GM21619 (cell line): ENCODE measurements at regions not wholly inside any gene's neighbourhood (a gene's known extent, or its start where the extent isn't known, plus 50 kb on each side); places are given as distances from the start of the nearest gene placed in this dataset.
"Not testable (repeated sequence)": the region's sequence is repeated elsewhere in the genome, so short reads cannot be mapped to it uniquely, and the experiment has no call there.

Experiments used
- ATAC-seq: cut with Tn5 transposase; IDR thresholded peaks from one replicate; pipeline ENCODE4 v1.9.1; 2021; ENCODE audit not compliant: unreplicated experiment

- no peak for ATAC-seq
Observed at GRCh38 chr5:126280343-126280742, 142.9 kb upstream of the GRAMD2B start.

GRCh38 chr5:126280846-126281245 is 142.4 kb upstream of the GRAMD2B start:
- ATAC-seq, result no peak

GRCh38 chr5:126284977-126285696 is 138.1 kb upstream of the GRAMD2B start:
- ATAC-seq, result no peak

DNA sequence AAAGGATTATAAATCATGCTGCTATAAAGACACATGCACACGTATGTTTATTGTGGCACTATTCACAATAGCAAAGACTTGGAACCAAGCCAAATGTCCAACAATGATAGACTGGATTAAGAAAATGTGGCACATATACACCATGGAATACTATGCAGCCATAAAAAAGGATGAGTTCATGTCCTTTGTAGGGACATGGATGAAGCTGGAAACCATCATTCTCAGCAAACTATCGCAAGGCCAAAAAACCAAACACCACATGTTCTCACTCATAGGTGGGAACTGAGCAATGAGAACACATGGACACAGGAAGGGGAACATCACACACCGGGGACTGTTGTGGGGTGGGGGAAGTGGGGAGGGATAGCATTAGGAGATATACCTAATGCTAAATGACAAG is 127.1 kb upstream of the GRAMD2B start:
- not testable (repeated sequence) for ATAC-seq

DNA sequence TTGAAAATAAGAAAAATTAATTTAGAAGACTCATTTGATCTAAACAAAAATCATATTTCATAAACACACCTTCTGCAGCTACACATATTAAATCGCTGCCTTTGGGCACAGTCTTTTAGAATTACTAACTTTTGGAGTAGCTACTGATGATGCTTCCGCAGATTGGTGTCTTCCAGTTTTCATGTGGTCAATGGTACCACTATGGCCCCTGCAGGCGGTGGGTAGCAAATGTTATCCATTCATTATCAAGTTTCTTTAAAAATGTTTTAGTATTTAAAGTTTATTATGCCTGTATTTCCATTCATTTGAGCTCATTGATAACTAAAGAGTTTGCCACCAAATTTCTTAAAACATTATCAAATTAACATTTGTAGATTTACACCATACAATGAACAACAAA is 122.9 kb upstream of the GRAMD2B start:
- no peak for ATAC-seq

DNA sequence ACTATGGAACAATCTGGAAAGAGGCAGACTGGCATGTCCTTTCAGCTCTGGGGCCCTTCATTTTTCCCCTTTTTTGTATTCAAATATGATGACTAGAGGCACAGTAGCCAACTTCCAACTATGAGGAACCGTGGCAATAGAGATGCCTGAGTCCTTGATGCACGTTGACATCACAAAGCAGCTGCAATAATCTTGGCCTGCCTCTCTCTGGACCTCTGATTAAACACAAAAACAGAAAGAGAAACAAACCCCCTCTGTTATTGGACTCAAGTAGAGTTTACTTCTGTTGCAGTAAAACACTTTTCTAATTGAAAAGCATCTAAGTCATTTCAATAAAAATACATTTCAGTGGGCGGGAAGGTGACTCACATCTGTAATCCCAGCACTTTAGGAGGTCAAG is 122.2 kb upstream of the GRAMD2B start:
- no peak for ATAC-seq

DNA sequence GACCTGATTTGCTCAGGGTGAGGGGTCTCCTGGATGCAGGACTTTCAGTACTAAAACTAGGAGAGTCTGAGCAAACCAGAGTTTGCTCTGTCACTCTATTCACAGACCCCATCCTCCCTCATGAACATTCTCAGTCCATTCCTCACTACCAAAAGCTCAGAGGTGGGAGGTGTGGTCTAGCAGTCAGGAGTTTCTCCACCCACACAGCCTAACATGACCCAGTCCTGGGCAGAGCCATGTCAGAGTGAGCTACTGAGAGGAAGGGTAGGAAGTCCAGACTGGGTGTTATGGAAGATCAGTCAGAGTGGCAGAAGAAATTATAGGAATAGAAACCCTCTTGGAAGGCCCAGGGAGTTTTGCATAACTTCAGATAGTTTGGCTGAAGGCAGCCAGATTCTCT is 113.3 kb upstream of the GRAMD2B start:
- no peak for ATAC-seq

DNA sequence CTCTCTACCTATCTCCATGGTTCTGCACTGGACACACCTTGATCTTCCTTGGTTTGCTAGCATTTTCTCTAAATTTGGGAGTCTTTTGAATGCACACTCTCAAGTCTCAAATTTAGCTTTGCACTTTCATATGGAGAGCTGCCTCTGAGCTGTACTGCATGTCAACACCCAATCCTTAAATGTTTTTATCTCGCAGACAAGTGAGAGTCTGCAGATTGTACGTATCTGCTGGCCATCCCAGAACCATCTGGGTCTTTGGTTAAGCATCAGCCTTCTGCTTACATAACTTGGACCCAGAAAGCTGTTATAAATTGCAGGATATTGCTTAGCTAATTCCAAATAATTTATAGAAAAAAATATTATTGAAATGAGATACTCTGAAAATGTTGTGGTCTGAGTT is 111.4 kb upstream of the GRAMD2B start:
- ATAC-seq, result no peak

DNA sequence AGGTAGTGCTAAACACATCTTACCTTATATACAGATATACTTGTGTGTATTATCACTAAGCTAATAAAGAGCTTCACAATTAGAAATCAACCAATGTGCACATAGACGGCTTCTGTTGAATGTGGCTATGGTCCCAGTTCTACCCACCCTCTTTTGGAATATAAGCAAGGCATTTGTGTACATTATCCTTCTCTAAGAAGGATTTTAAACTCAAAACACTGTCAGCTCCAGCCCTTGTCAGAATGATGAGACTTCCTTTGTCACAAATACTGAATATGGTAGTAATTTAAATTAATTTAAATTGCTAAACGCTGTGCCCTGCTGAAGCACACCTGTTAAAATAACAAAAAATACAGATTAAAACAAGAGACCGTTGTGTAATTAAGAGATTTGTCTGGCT is 107.9 kb upstream of the GRAMD2B start:
- no peak for ATAC-seq

DNA sequence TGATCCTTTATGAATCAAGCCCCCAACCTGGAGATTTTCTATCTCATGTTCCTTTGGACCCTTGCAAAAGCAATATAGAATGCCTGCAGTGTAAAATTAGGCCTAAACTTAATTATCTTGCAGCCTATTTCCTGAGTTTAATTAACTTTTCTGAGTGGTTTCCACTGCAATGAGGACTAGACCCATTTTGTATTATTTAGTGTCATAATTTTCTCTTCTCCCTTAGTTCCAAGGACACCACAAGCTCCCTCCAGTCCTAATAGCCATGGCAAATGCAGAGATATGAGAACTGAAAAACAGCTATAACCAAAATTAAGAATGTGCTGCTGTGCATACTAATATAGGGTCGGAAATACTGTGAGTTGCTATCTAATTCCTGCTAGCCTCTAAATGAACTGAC is 90.9 kb upstream of the GRAMD2B start:
- ATAC-seq, result no peak

DNA sequence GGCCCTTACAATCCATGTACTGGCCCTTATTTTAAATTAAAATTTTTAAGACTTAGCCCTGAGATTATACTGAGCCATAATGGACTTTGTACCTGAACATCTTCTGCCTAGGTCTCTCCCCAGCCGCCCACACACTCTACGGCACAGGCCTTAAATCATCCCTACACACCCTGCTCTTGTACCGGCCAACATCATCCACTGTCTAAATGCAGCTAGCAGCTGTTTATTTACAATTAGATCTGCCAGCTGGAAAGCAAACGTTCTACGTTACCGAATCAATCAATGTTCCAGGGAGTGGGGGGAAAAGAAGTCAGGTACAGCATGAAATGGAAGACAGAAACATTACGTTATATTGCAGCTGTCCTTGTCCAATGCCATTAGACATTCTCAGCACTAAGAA is 88.4 kb upstream of the GRAMD2B start:
- no peak for ATAC-seq

DNA sequence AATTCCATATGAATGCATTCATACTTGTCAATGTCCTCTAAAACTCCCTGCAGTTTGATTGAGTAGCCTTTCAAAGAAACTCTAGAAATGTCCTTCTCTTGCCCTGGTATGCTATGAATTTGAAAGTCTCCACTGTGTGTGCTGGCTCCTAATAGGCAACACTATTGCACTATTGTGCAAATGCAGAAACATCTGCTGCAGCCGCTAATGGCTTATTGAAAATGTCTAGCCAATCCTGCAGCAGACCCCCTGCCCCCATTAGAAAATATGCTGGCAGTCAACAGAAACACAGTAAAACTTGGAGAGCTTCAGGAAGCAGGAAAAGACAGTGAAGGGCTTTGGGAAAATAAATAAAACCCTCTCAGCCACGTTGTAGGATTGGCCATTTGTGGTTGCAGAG is 87.3 kb upstream of the GRAMD2B start:
- ATAC-seq, result no peak

- ATAC-seq, result no peak
Observed at GRCh38 chr5:126338635-126339034, 84.6 kb upstream of the GRAMD2B start.

DNA sequence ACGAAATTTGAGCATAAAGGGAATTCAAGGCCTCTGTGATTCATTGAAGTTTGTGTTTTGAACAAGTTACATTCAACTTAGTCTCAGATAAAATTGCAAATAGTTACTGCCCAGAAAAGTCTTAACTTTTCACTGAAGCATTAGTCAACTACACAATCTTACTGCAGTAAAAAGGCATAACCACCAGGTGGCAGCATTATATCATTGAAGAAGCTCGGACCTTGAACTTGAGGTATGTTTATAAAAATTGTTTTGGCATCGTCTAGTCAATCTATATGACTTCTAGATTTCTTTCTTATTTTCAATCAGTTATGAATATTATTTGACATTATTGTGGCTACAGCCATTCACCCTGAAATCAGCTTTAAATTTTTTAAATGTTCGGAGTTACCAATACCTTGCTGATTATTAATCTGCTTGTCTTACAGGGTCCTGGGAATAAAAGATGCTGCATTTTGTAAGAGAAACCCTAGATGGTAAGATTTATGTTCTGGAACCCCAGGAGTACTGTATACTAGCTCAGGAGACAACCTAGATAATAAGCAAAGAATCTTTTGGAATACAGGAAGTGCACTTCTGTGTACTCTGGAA is 83.9 kb upstream of the GRAMD2B start:
- ATAC-seq, result peak; percentile 60

DNA sequence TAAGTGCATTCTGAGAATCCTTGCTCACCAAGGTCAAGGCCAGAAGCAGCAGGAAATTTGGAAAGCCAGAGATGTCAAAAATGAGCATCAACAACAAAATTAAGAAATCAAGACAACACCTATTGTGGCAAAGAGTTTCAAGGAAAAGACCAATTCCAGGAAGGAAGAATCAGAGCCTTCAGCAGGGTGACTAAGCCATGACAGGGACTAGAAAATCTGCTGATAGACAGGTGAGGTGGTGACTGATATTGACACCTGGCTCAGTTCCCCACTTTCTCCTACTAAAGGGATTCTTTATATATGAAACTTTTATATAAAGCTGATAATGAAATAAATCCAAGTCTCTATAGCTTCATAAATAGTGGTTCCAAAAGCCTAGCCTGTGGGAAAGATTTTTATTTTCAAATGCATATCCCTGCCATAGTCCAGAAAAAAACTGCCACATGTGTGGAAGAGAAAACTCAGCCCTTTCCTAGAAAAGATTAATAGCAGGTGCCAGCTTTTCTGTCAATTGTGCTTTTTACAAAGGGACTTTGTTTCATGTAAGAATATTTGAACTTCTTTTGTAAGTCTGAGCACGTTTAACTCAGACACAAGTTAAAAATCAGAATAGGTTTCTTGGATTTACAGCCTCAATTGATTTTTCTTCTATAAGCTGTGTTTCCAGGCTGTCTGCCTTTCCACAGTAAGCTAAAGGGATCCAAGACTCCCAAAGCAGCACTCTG is 81.1 kb upstream of the GRAMD2B start:
- no peak for ATAC-seq

- no peak for ATAC-seq
Observed at GRCh38 chr5:126348855-126349635, 74.2 kb upstream of the GRAMD2B start.

DNA sequence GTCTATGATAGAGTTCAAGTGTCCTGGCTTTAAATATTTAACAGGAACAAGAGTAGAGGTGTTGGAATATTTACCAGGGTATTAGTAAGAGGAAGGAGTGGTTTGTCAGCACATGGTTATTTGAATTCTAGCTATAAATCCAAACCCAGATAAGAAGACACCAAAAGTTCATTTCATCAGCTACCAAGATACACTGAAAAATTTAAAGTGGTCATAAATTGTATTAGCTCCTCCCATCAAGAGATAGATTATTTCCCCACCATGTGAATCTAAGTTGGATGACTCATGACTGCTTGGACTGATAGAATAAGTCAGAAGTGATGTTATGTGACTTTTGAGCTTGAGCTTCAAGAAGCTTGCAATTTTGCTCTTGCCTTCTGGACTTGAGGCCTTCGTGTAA is 72.1 kb upstream of the GRAMD2B start:
- ATAC-seq, result no peak

DNA sequence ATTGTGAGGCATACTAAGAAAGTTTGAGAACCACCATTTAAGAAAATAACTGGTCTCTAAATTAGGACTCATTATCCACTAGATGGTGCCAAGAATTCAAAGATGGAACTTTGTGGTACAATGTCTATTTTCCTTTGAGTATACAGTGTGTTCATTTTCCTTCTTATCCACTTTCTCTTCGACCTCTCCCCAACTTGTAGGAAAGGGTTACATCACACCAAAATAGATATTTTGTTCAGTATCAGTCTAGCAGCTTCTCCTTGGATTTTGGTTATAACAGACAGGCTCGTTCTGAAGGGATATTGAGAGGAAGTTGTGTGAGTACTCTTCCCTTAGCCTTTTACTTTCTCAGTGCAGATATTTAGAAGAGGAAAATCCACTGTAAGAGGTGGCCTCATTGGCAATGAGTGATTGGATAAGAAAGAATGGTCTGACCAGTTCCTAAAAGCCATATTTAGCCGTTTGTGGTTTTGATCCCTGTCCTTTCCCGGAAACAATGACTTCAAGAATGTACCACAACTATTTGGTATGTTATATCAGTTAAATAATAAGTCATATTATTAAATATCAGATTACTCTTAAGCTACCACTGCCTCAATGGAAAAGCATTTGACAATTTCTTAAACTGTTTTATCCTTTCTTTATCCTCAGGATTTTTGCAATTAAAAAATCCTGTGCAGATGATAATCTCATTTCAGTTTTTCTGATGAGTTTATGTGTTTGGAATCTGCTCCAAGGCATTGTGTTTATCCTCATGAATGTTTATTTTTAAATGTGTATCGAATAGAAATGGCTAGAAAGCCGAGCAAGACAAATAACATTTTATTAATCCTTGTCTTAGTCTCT is 69.0 kb upstream of the GRAMD2B start:
- peak; percentile 28 for ATAC-seq

DNA sequence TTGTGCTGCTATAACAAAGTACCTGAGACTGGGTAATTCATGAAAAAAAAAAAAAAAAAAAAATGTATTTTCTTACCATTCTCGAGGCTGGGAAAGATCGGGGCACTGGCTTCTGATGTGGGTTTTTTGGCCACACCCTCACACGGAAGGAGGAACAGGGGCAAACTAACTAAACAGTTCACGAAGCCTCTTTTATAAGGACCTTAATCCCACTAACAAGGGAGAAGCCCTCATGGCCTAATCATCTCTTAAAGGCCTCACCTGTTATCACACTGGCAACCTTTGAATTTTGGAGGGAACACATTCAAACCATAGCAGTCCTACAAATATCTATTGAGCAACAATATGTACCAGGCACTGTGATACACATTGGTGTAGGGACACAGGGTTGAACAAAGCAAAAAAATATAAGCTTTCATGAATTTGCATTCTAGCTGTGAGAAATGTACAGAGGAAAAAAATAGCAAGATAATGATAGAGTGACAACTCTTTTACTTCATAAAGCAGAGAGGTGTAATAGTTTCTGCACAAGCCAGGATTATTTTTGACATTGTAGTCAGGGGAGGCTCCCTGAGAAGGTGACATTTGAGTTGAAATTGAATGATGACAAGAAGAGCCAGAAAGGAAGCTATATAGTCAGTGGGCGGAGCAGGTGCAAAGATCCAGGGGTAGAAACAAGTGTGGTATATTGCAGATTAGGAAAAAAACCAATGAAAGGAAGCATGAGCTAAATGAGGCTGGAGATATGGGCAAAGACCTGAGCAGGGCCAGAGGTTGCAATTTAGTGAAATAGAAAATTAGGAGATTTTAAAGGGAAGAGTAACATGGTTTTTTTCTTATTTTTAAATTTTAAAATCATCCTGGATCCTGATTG is 68.1 kb upstream of the GRAMD2B start:
- ATAC-seq, result no peak

GRCh38 chr5:126355940-126356339 is 67.3 kb upstream of the GRAMD2B start:
- ATAC-seq, result no peak
